Caco-2 (cell line): ENCODE measurements at regions not wholly inside any gene's neighbourhood (a gene's known extent, or its start where the extent isn't known, plus 50 kb on each side); places are given as distances from the start of the nearest gene placed in this dataset.

Source experiments
- BruUV-seq: library from RNA; stranded (reverse); fragments of 400-500 nt; replicated peaks from 2 replicates; lab custom pipeline; 2021; lab: Mats Ljungman, UMichigan
- CTCF ChIA-PET: fragments of 300-600 bp; sonication (Branson Sonifier 250); formaldehyde crosslinking; loops from one replicate; lab custom pipeline; 2022; ENCODE audit warnings: antibody characterized with exemption; lab: Charles Lee
- POLR2A ChIA-PET: fragments of 300-600 bp; sonication (Branson Sonifier 250); formaldehyde crosslinking; loops from one replicate; lab custom pipeline; 2022; ENCODE audit warnings: antibody characterized with exemption; lab: Charles Lee
- DNase-seq, 2 experiments: peaks; one replicate each; pipeline versions ENCODE4 v3.0.0 to v3.0.0-alpha.2; 2020 to 2022
- H3K27me3 ChIP-seq: replicated peaks from 2 replicates; pipeline ENCODE4 v1.6.0; 2011; ENCODE audit warnings: low read length; ENCODE audit not compliant: control insufficient read depth, insufficient read depth
- H3K36me3 ChIP-seq: 2 replicates; pipeline ENCODE4 v1.5.1; 2011; ENCODE audit warnings: low read length; ENCODE audit not compliant: control insufficient read depth, insufficient read depth
- H3K4me1 ChIP-seq: fragments of 250-450 bp; sonication (Bioruptor Pico); 2 replicates; pipeline ENCODE4 v1.5.1; 2020; ENCODE audit warnings: mild to moderate bottlenecking
- H3K4me3 ChIP-seq: 2 replicates; pipeline ENCODE4 v1.5.1; 2011; ENCODE audit warnings: low read depth, mild to moderate bottlenecking, control low read depth, low read length
- H3K9me3 ChIP-seq: fragments of 250-450 bp; sonication (Bioruptor Pico); 2 replicates; pipeline ENCODE4 v1.5.1; 2020; ENCODE audit warnings: mild to moderate bottlenecking, moderate library complexity
- H3K27ac Mint-ChIP-seq: one replicate; pipeline ENCODE4 v1.8.0; 2022; ENCODE audit warnings: mixed read lengths; ENCODE audit not compliant: unreplicated experiment
- H3K27me3 Mint-ChIP-seq: one replicate; pipeline ENCODE4 v1.8.0; 2022; ENCODE audit warnings: mixed read lengths; ENCODE audit not compliant: insufficient read depth, unreplicated experiment
- H3K36me3 Mint-ChIP-seq: one replicate; pipeline ENCODE4 v1.8.0; 2022; ENCODE audit warnings: mild to moderate bottlenecking, mixed read lengths; ENCODE audit not compliant: insufficient read depth, unreplicated experiment
- H3K4me1 Mint-ChIP-seq: one replicate; pipeline ENCODE4 v1.8.0; 2022; ENCODE audit warnings: low read depth, mixed read lengths; ENCODE audit not compliant: unreplicated experiment
- H3K4me3 Mint-ChIP-seq: one replicate; pipeline ENCODE4 v1.8.0; 2022; ENCODE audit warnings: mild to moderate bottlenecking, moderate library complexity, mixed read lengths; ENCODE audit not compliant: unreplicated experiment
- H3K9me3 Mint-ChIP-seq: one replicate; pipeline ENCODE4 v1.8.0; 2022; ENCODE audit warnings: mixed read lengths; ENCODE audit not compliant: unreplicated experiment
- intact Hi-C: fragments of 100-400 bp; cut with micrococcal nuclease; formaldehyde crosslinking; loops from one replicate; pipeline ENCODE4 v1.10.0; 2022; ENCODE audit not compliant: unreplicated experiment
- TF ChIP-seq, protein P1 (sequence below), 2 experiments: fragments of 200-600 bp in 1 of 2; IDR thresholded peaks; 1 replicate in 1 of 2; 2 replicates in 1 of 2; pipeline versions ENCODE4 v1.5.1 to v1.8.0; 2011 to 2022; ENCODE audit warnings: antibody characterized with exemption in 1 of 2, control low read depth in 1 of 2, inconsistent platforms in 1 of 2, low read depth in 1 of 2, low read length in 1 of 2, mild to moderate bottlenecking in 1 of 2, moderate library complexity in 1 of 2; ENCODE audit not compliant: insufficient read depth in 1 of 2, severe bottlenecking in 1 of 2, unreplicated experiment in 1 of 2

- no peaks in the 10 kb centered on the region for H3K4me1 ChIP-seq
- Mint-ChIP-seq H3K4me3 (no peak overlapping the region), H3K27me3 (no peaks in the 10 kb centered on the region), H3K4me1 (no peaks in the 10 kb centered on the region), H3K9me3 (peaks cover 20% of the 10 kb centered on the region), H3K27ac (no peak overlapping the region), H3K36me3 (no peaks in the 10 kb centered on the region)
- H3K4me3 ChIP-seq: no peak overlapping the region
- POLR2A ChIA-PET: no interaction called here
- intact Hi-C loops: no loop called here
- TF ChIP-seq, protein P1, sequence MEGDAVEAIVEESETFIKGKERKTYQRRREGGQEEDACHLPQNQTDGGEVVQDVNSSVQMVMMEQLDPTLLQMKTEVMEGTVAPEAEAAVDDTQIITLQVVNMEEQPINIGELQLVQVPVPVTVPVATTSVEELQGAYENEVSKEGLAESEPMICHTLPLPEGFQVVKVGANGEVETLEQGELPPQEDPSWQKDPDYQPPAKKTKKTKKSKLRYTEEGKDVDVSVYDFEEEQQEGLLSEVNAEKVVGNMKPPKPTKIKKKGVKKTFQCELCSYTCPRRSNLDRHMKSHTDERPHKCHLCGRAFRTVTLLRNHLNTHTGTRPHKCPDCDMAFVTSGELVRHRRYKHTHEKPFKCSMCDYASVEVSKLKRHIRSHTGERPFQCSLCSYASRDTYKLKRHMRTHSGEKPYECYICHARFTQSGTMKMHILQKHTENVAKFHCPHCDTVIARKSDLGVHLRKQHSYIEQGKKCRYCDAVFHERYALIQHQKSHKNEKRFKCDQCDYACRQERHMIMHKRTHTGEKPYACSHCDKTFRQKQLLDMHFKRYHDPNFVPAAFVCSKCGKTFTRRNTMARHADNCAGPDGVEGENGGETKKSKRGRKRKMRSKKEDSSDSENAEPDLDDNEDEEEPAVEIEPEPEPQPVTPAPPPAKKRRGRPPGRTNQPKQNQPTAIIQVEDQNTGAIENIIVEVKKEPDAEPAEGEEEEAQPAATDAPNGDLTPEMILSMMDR (IDR thresholded peaks at IDR 0.05; ENCODE audit: insufficient read depth in 1 of 2, low read depth in 1 of 2, low read length in 1 of 2, severe bottlenecking in 1 of 2, unreplicated experiment in 1 of 2): no peak
- H3K36me3 ChIP-seq: no peaks in the 10 kb centered on the region
- no TSS peak for BruUV-seq
- CTCF ChIA-PET: no interaction called here
- H3K27me3 ChIP-seq: no peaks in the 10 kb centered on the region
- DNase-seq: no peak
- H3K9me3 ChIP-seq: no peaks in the 10 kb centered on the region
Observed at GRCh38 chr5:110846398-110847001, 107.7 kb downstream of the SLC25A46 start.

DNA sequence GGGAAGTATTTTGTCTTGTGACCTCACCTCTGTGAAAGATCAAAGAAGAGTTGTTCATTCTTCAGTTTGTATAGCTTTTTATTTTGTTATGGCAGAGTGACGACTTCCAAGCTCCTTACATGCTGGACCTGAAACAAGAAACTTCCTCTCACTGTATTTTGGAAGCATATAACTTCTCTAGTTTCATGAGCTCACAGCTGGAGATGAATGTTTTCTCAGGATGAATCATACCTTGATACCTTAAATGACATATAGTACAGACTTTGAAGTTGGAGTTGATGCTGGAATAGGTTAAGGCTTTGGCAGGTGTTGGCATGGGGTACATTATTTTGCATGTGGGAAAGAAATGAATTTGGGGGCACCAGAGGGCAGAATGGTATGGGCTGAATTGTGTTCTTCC is 112.5 kb downstream of the SLC25A46 start:
- H3K9me3 ChIP-seq: no peaks in the 10 kb centered on the region
- TF ChIP-seq, protein P1 (IDR thresholded peaks at IDR 0.05; ENCODE audit: insufficient read depth in 1 of 2, low read depth in 1 of 2, low read length in 1 of 2, severe bottlenecking in 1 of 2, unreplicated experiment in 1 of 2): no peak
- Mint-ChIP-seq H3K27ac (no peak overlapping the region), H3K27me3 (peaks cover 2% of the 10 kb centered on the region), H3K36me3 (no peaks in the 10 kb centered on the region), H3K9me3 (peaks cover 20% of the 10 kb centered on the region), H3K4me1 (no peaks in the 10 kb centered on the region), H3K4me3 (no peak overlapping the region)
- no peak overlapping the region for H3K4me3 ChIP-seq
- POLR2A ChIA-PET: no interaction called here
- no peaks in the 10 kb centered on the region for H3K36me3 ChIP-seq
- no peak for DNase-seq
- intact Hi-C loops: no loop called here
- H3K4me1 ChIP-seq: no peaks in the 10 kb centered on the region
- BruUV-seq: no TSS peak
- CTCF ChIA-PET: no interaction called here
- H3K27me3 ChIP-seq: no peaks in the 10 kb centered on the region

- intact Hi-C loops: no loop called here
- no peak overlapping the region for H3K27ac Mint-ChIP-seq
- peaks cover 20% of the 10 kb centered on the region for H3K9me3 Mint-ChIP-seq
- CTCF ChIA-PET: no interaction called here
- no peaks in the 10 kb centered on the region for H3K27me3 ChIP-seq
- BruUV-seq: no TSS peak
- H3K9me3 ChIP-seq: no peaks in the 10 kb centered on the region
- H3K27me3 Mint-ChIP-seq: peaks cover 2% of the 10 kb centered on the region
- no peaks in the 10 kb centered on the region for H3K36me3 Mint-ChIP-seq
- H3K4me3 Mint-ChIP-seq: no peak overlapping the region
- no peak overlapping the region for H3K4me3 ChIP-seq
- TF ChIP-seq, protein P1 (IDR thresholded peaks at IDR 0.05; ENCODE audit: insufficient read depth in 1 of 2, low read depth in 1 of 2, low read length in 1 of 2, severe bottlenecking in 1 of 2, unreplicated experiment in 1 of 2): no peak
- POLR2A ChIA-PET: no interaction called here
- H3K4me1 Mint-ChIP-seq: no peaks in the 10 kb centered on the region
- no peaks in the 10 kb centered on the region for H3K36me3 ChIP-seq
- DNase-seq: no peak
- no peaks in the 10 kb centered on the region for H3K4me1 ChIP-seq
Observed at GRCh38 chr5:110852053-110852452, 113.2 kb downstream of the SLC25A46 start.
